ENCODE measurements at regions not wholly inside any gene's neighbourhood (a gene's known extent, or its start where the extent isn't known, plus 50 kb on each side); places are given as distances from the start of the nearest gene placed in this dataset.

- Histone ChIP-seq H3K27ac (no peak overlapping the region), H3K27me3 (no peaks in the 10 kb centered on the region), H3K36me3 (no peaks in the 10 kb centered on the region), H3K9me3 (no peaks in the 10 kb centered on the region), H3K4me1 (peaks cover 0 to 11% (median 0%) of the 10 kb centered on the region in 4 donors), H3K4me3 (no peak overlapping the region)
- ATAC-seq (ENCODE audit: low FRiP score in 2 of 2) (no peak), DNase-seq (no peak)
- WGBS, 2 donors = 24 to 31% methylated on average over 1 of the region's 1 CpG
- no peak for TF ChIP-seq POLR2AphosphoS5 (IDR thresholded peaks at IDR 0.05)
- no peak for TF ChIP-seq CTCF (IDR thresholded peaks at IDR 0.05)
- no peak for TF ChIP-seq POLR2A (IDR thresholded peaks at IDR 0.05)
- TF ChIP-seq EP300 (IDR thresholded peaks at IDR 0.05) = no peak
These were observed 240.6 kb upstream of the NT5C1B start for GRCh38 chr2:18829976-18830375.

GRCh38 chr2:18829251-18829902 is 240.0 kb upstream of the NT5C1B start:
- TF ChIP-seq CTCF (IDR thresholded peaks at IDR 0.05) (no peak), EP300 (IDR thresholded peaks at IDR 0.05) (no peak)
- Histone ChIP-seq H3K27ac (no peak overlapping the region), H3K36me3 (no peaks in the 10 kb centered on the region), H3K4me3 (no peak overlapping the region), H3K9me3 (no peaks in the 10 kb centered on the region), H3K27me3 (no peaks in the 10 kb centered on the region), H3K4me1 (peaks cover 0 to 11% (median 0%) of the 10 kb centered on the region in 4 donors)
- no peak for DNase-seq
- 39 to 54% methylated on average over 4 of the region's 4 CpGs for WGBS, 2 donors
- peak in 1 of 2 donors; percentile 63 for ATAC-seq (ENCODE audit: low FRiP score in 2 of 2)

- Histone ChIP-seq H3K27ac (no peak overlapping the region), H3K27me3 (no peaks in the 10 kb centered on the region), H3K9me3 (no peaks in the 10 kb centered on the region), H3K4me3 (no peak overlapping the region), H3K4me1 (peaks cover 0 to 11% (median 0%) of the 10 kb centered on the region in 4 donors), H3K36me3 (no peaks in the 10 kb centered on the region)
- TF ChIP-seq CTCF (IDR thresholded peaks at IDR 0.05) = no peak
- no peak for TF ChIP-seq EP300 (IDR thresholded peaks at IDR 0.05)
- no peak for TF ChIP-seq POLR2A (IDR thresholded peaks at IDR 0.05)
- TF ChIP-seq POLR2AphosphoS5 (IDR thresholded peaks at IDR 0.05) = no peak
- 89 to 91% methylated on average over 3 of the region's 3 CpGs for WGBS, 2 donors
- ATAC-seq (ENCODE audit: low FRiP score in 2 of 2) (no peak), DNase-seq (no peak)
These were observed 238.9 kb upstream of the NT5C1B start for GRCh38 chr2:18828296-18828695.

GRCh38 chr2:18825838-18826237 is 236.5 kb upstream of the NT5C1B start:
- WGBS, 2 donors = 78 to 85% methylated on average over 7 of the region's 7 CpGs
- Histone ChIP-seq H3K9me3 (no peaks in the 10 kb centered on the region), H3K36me3 (no peaks in the 10 kb centered on the region), H3K4me1 (peaks cover 0 to 8% (median 0%) of the 10 kb centered on the region in 4 donors), H3K4me3 (no peak overlapping the region), H3K27me3 (no peaks in the 10 kb centered on the region), H3K27ac (no peak overlapping the region)
- ATAC-seq (ENCODE audit: low FRiP score in 2 of 2) (no peak), DNase-seq (no peak)
- TF ChIP-seq CTCF (IDR thresholded peaks at IDR 0.05) = no peak
- TF ChIP-seq POLR2A (IDR thresholded peaks at IDR 0.05) = no peak
- no peak for TF ChIP-seq POLR2AphosphoS5 (IDR thresholded peaks at IDR 0.05)
- no peak for TF ChIP-seq EP300 (IDR thresholded peaks at IDR 0.05)

- Histone ChIP-seq H3K4me3 (no peak overlapping the region), H3K36me3 (no peaks in the 10 kb centered on the region), H3K9me3 (no peaks in the 10 kb centered on the region), H3K27me3 (no peaks in the 10 kb centered on the region), H3K4me1 (peaks cover 0 to 8% (median 0%) of the 10 kb centered on the region in 4 donors), H3K27ac (no peak overlapping the region)
- WGBS, 2 donors = 82 to 100% methylated on average over 2 of the region's 2 CpGs
- DNase-seq (no peak), ATAC-seq (ENCODE audit: low FRiP score in 2 of 2) (no peak)
- TF ChIP-seq POLR2A (IDR thresholded peaks at IDR 0.05) = no peak
- TF ChIP-seq EP300 (IDR thresholded peaks at IDR 0.05) = no peak
- no peak for TF ChIP-seq POLR2AphosphoS5 (IDR thresholded peaks at IDR 0.05)
- no peak for TF ChIP-seq CTCF (IDR thresholded peaks at IDR 0.05)
These were observed 235.5 kb upstream of the NT5C1B start for GRCh38 chr2:18824915-18825314.

All from upper lobe of left lung (tissue), 6 donors.